B cell (primary cell): ENCODE measurements at regions not wholly inside any gene's neighbourhood (a gene's known extent, or its start where the extent isn't known, plus 50 kb on each side); places are given as distances from the start of the nearest gene placed in this dataset.

ENCODE experiments used
- CTCF ChIP-seq: fragments of 200-600 bp; IDR thresholded peaks from one replicate; pipeline ENCODE4 v1.8.0; 2022; ENCODE audit warnings: antibody characterized with exemption, mild to moderate bottlenecking
- EZH2 ChIP-seq: IDR thresholded peaks from 2 replicates; pipeline ENCODE4 v1.6.1; 2012; ENCODE audit warnings: borderline replicate concordance, low read depth, mild to moderate bottlenecking, moderate library complexity, low read length; ENCODE audit not compliant: insufficient read depth, poor library complexity, severe bottlenecking

- TF ChIP-seq CTCF, result no peak
- no peak for TF ChIP-seq EZH2
Measured at GRCh38 chr6:4347877-4348276, 212.5 kb upstream of the ECI2 start.
